Trophoblast cell (in vitro differentiated cells and primary cell): ENCODE measurements at regions not wholly inside any gene's neighbourhood (a gene's known extent, or its start where the extent isn't known, plus 50 kb on each side); places are given as distances from the start of the nearest gene placed in this dataset.

ENCODE experiments used
- DNase-seq, 2 donors: peaks; one replicate each; pipeline ENCODE4 v3.0.0-alpha.2; 2016
- H2AFZ ChIP-seq: 2 replicates; pipeline ENCODE4 v1.6.1; 2013; ENCODE audit warnings: low read length, moderate library complexity, mild to moderate bottlenecking; ENCODE audit not compliant: insufficient read depth, poor library complexity
- H2AK5ac ChIP-seq: 2 replicates; pipeline ENCODE4 v1.6.1; 2013; ENCODE audit warnings: mild to moderate bottlenecking, low read length
- H2BK120ac ChIP-seq: 2 replicates; pipeline ENCODE4 v1.6.1; 2013; ENCODE audit warnings: low read length, mild to moderate bottlenecking, moderate library complexity; ENCODE audit not compliant: insufficient read depth, poor library complexity
- H2BK12ac ChIP-seq: 2 replicates; pipeline ENCODE4 v1.6.1; 2013; ENCODE audit warnings: mild to moderate bottlenecking, low read length, moderate library complexity
- H2BK5ac ChIP-seq: 2 replicates; pipeline ENCODE4 v1.6.1; 2013; ENCODE audit warnings: low read length, low read depth, moderate library complexity, mild to moderate bottlenecking; ENCODE audit not compliant: poor library complexity
- H3K14ac ChIP-seq: 2 replicates; pipeline ENCODE4 v1.6.1; 2013; ENCODE audit warnings: mild to moderate bottlenecking, low read length
- H3K18ac ChIP-seq: 2 replicates; pipeline ENCODE4 v1.6.1; 2013; ENCODE audit warnings: mild to moderate bottlenecking, low read length
- H3K23ac ChIP-seq: 2 replicates; pipeline ENCODE4 v1.6.1; 2013; ENCODE audit warnings: low read length
- H3K27ac ChIP-seq: 2 replicates; pipeline ENCODE4 v1.5.1; 2013; ENCODE audit warnings: low read depth, mild to moderate bottlenecking, inconsistent platforms, low read length, moderate library complexity
- H3K27me3 ChIP-seq: 2 replicates; pipeline ENCODE4 v1.6.1; 2013; ENCODE audit warnings: inconsistent platforms, mild to moderate bottlenecking, low read length, moderate library complexity; ENCODE audit not compliant: insufficient read depth
- H3K36me3 ChIP-seq, 2 experiments: 1 replicate in 1 of 2; 2 replicates in 1 of 2; pipeline ENCODE4 v1.6.1; 2013; ENCODE audit warnings: low read length in 2 of 2, mild to moderate bottlenecking in 2 of 2, moderate library complexity in 1 of 2; ENCODE audit not compliant: insufficient read depth in 2 of 2, control insufficient read depth in 1 of 2
- H3K4ac ChIP-seq: 2 replicates; pipeline ENCODE4 v1.6.1; 2013; ENCODE audit warnings: low read depth, mild to moderate bottlenecking, low read length, moderate library complexity
- H3K4me1 ChIP-seq, 2 experiments: 1 replicate in 1 of 2; 2 replicates in 1 of 2; pipeline ENCODE4 v1.6.1; 2013; ENCODE audit warnings: low read length in 2 of 2, mild to moderate bottlenecking in 2 of 2, moderate library complexity in 1 of 2; ENCODE audit not compliant: insufficient read depth in 2 of 2, control insufficient read depth in 1 of 2
- H3K4me2 ChIP-seq: 2 replicates; pipeline ENCODE4 v1.6.1; 2013; ENCODE audit warnings: inconsistent platforms, mild to moderate bottlenecking, low read length, moderate library complexity
- H3K4me3 ChIP-seq: 2 replicates; pipeline ENCODE4 v1.5.1; 2013; ENCODE audit warnings: mild to moderate bottlenecking, low read depth, low read length, inconsistent platforms
- H3K79me1 ChIP-seq: one replicate; pipeline ENCODE4 v1.6.1; 2013; ENCODE audit warnings: low read length
- H3K79me2 ChIP-seq: 2 replicates; pipeline ENCODE4 v1.6.1; 2013; ENCODE audit warnings: low read length, mild to moderate bottlenecking; ENCODE audit not compliant: control insufficient read depth, insufficient read depth, poor library complexity
- H3K9ac ChIP-seq: 2 replicates; pipeline ENCODE4 v1.6.1; 2013; ENCODE audit warnings: mild to moderate bottlenecking, low read length
- H3K9me3 ChIP-seq: 2 replicates; pipeline ENCODE4 v1.6.1; 2013; ENCODE audit warnings: low read depth, mild to moderate bottlenecking, control low read depth, inconsistent platforms, low read length; ENCODE audit not compliant: insufficient read depth
- H4K12ac ChIP-seq: 2 replicates; pipeline ENCODE4 v1.6.1; 2013; ENCODE audit warnings: low read depth, mild to moderate bottlenecking, low read length, moderate library complexity
- H4K8ac ChIP-seq: 2 replicates; pipeline ENCODE4 v1.6.1; 2013; ENCODE audit warnings: low read depth, mild to moderate bottlenecking, low read length, moderate library complexity
- H4K91ac ChIP-seq: one replicate; pipeline ENCODE4 v1.6.1; 2013; ENCODE audit warnings: low read depth, mild to moderate bottlenecking, low read length, moderate library complexity
- WGBS: extraction: QIAGEN DNeasy Blood & Tissue Kit; methylation state at CpG from one replicate; pipeline ENCODE4 v1.1.7; 2013; ENCODE audit warnings: missing lambda C conversion rate; ENCODE audit not compliant: insufficient read length, insufficient coverage; ENCODE audit errors: extremely low coverage; 5-methylcytosine and 5-hydroxymethylcytosine counted together

DNA sequence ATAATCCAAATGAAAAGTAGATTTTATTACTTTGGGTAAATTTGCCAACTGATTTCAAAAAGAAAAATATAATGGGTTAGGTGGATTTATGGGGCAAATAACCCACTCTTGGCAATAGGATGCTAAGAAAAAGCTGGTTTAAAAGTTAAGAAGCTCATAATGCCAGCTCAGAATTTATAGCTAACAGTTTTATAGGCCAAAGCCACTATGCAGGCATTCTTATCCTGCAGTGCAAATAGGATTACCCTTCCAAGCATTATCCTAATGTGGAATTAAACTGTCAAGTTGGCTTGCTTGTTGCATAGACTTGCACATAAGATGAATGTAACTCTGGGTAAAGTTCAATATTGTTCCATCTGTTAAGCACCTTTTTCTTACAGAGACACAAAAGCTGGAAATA is 703.0 kb downstream of the PCDH18 start:
- no peaks in the 10 kb centered on the region for H3K4me1 ChIP-seq
- no peak overlapping the region for H2BK120ac ChIP-seq
- no peak overlapping the region for H3K23ac ChIP-seq
- H2AFZ ChIP-seq, result no peak overlapping the region
- no peak overlapping the region for H4K12ac ChIP-seq
- H3K18ac ChIP-seq, result no peak overlapping the region
- no peak overlapping the region for H2BK12ac ChIP-seq
- no peak overlapping the region for H3K9ac ChIP-seq
- H3K9me3 ChIP-seq, result no peaks in the 10 kb centered on the region
- H3K4me3 ChIP-seq, result no peak overlapping the region
- no peak overlapping the region for H4K91ac ChIP-seq
- no peak overlapping the region for H3K14ac ChIP-seq
- no peak overlapping the region for H3K4ac ChIP-seq
- no peak overlapping the region for H4K8ac ChIP-seq
- no peak overlapping the region for H3K4me2 ChIP-seq
- no peaks in the 10 kb centered on the region for H3K79me2 ChIP-seq
- no peak for DNase-seq
- no peak overlapping the region for H2AK5ac ChIP-seq
- no peaks in the 10 kb centered on the region for H3K36me3 ChIP-seq
- no peak overlapping the region for H3K27ac ChIP-seq
- H3K27me3 ChIP-seq, result no peaks in the 10 kb centered on the region
- H2BK5ac ChIP-seq, result no peak overlapping the region
- no peaks in the 10 kb centered on the region for H3K79me1 ChIP-seq

DNA sequence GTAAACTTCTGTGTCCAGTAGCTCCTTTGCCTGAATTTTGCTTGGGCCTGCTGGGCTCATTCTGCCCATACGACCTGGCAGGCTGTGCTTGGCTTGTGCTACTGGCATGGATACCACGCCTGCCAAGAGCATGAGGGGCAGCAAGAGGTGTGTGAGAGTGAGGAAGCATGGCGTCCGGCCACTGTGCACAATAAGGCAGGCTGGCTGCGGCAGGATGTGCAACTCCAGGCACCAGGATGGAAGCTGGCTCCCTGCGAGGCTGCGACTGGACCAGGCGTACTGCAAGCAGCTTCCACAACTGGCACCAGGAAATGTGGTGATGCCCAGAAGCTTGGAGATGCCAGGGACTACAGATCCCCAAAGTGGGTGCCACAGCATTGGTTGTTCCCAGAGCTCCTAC is 709.3 kb downstream of the PCDH18 start:
- no peak overlapping the region for H4K91ac ChIP-seq
- no peak overlapping the region for H2BK12ac ChIP-seq
- no CpG with 5 or more reads among the region's 8 CpGs for WGBS
- H3K4ac ChIP-seq, result no peak overlapping the region
- no peak overlapping the region for H2BK5ac ChIP-seq
- no peak overlapping the region for H3K23ac ChIP-seq
- no peak overlapping the region for H3K18ac ChIP-seq
- H3K4me2 ChIP-seq, result no peak overlapping the region
- no peaks in the 10 kb centered on the region for H3K36me3 ChIP-seq
- no peak overlapping the region for H3K27ac ChIP-seq
- H2BK120ac ChIP-seq, result no peak overlapping the region
- no peak for DNase-seq
- no peak overlapping the region for H3K14ac ChIP-seq
- H3K79me2 ChIP-seq, result no peaks in the 10 kb centered on the region
- no peak overlapping the region for H3K9ac ChIP-seq
- H3K9me3 ChIP-seq, result no peaks in the 10 kb centered on the region
- no peaks in the 10 kb centered on the region for H3K27me3 ChIP-seq
- no peaks in the 10 kb centered on the region for H3K4me1 ChIP-seq
- no peak overlapping the region for H4K8ac ChIP-seq
- no peak overlapping the region for H2AK5ac ChIP-seq
- H3K79me1 ChIP-seq, result no peaks in the 10 kb centered on the region
- no peak overlapping the region for H4K12ac ChIP-seq
- no peak overlapping the region for H3K4me3 ChIP-seq
- no peak overlapping the region for H2AFZ ChIP-seq

DNA sequence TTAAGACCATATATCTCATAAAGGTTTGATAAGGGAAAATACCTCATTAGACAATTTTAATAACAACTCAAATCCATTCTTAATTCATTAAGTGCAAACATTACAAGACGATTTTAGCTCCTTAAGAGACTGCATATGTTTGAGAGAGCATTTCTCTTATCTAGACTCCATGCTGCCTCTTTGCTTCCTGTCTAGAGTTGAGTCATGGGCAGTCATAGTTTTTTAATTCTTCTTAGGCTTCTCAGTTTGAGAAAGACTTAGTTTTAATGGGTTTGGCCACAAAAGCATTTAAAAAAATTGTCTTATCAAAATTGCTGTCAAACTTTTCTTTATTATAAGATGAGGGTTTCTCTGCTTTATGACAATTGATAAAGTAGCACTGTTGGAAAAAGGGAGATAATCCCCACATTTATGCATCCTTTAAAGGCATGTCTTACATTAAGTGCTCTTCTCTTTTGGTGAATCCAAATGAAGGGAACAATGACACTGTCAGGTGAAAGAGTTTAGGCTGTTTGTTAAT is 713.4 kb downstream of the PCDH18 start:
- Histone ChIP-seq H3K36me3 (no peaks in the 10 kb centered on the region), H3K4me1 (no peaks in the 10 kb centered on the region), H2BK12ac (no peak overlapping the region), H2AFZ (no peak overlapping the region), H3K9me3 (no peaks in the 10 kb centered on the region), H3K4me3 (no peak overlapping the region), H3K9ac (no peak overlapping the region), H3K79me2 (no peaks in the 10 kb centered on the region), H2BK5ac (no peak overlapping the region), H3K18ac (no peak overlapping the region), H3K14ac (no peak overlapping the region), H3K23ac (no peak overlapping the region), H3K4me2 (no peak overlapping the region), H3K79me1 (no peaks in the 10 kb centered on the region), H2AK5ac (no peak overlapping the region), H3K4ac (no peak overlapping the region), H3K27ac (no peak overlapping the region), H3K27me3 (no peaks in the 10 kb centered on the region), H4K8ac (no peak overlapping the region), H4K12ac (no peak overlapping the region), H2BK120ac (no peak overlapping the region), H4K91ac (no peak overlapping the region)
- no CpG with 5 or more reads among the region's 1 CpG for WGBS
- no peak for DNase-seq

DNA sequence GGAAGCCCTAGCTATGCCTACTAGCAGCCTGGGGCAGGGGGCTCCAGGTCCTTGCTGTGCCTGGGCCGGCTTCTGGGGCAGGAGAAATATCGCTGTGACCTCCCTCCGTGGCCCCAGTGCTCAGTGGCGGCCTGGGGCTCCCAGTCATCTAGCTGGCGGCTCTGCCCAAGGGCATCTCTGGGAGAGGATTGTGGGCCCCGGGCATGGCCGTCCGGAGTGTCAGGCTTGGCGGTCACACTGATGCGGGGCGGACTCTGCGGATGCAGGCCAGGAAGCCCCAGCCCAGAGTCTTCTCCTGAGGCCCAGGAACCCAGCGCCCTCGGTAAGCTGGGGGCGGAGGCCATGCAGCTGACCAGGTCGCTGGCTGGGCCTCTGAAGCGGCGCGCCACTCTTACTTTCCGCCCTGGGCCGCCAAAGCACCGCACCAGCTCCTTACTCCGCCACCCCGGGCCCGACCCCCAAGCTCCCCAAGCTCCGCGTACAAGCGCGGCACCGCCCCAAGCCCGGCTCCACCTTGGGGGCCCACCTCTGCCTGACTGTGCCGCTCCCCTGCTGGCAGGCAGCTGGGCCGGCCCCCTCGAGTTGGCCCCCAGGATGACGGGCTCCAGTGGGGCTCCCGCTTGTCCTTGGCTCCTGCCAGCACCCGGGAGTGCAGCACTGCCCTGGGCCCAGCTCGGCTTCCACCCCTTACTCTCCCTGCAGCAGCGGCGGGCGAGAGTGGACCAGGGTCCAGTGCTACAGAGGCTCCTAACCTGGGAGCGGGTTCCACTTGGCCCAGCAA is 720.0 kb downstream of the PCDH18 start:
- Histone ChIP-seq H4K12ac (no peak overlapping the region), H3K4ac (no peak overlapping the region), H3K14ac (no peak overlapping the region), H3K18ac (no peak overlapping the region), H3K79me1 (no peaks in the 10 kb centered on the region), H3K79me2 (no peaks in the 10 kb centered on the region), H3K27ac (no peak overlapping the region), H2AFZ (no peak overlapping the region), H3K9me3 (peaks cover 6% of the 10 kb centered on the region), H3K27me3 (no peaks in the 10 kb centered on the region), H2AK5ac (no peak overlapping the region), H4K8ac (no peak overlapping the region), H4K91ac (no peak overlapping the region), H2BK120ac (no peak overlapping the region), H3K36me3 (no peaks in the 10 kb centered on the region), H2BK5ac (no peak overlapping the region), H3K23ac (no peak overlapping the region), H3K9ac (no peak overlapping the region), H3K4me1 (no peaks in the 10 kb centered on the region), H2BK12ac (no peak overlapping the region), H3K4me3 (no peak overlapping the region), H3K4me2 (no peak overlapping the region)
- no peak for DNase-seq
- WGBS, result no CpG with 5 or more reads among the region's 42 CpGs
